ENCODE measurements at regions not wholly inside any gene's neighbourhood (a gene's known extent, or its start where the extent isn't known, plus 50 kb on each side); places are given as distances from the start of the nearest gene placed in this dataset.

- TF ChIP-seq ELF2 (CRISPR knock-in tag; IDR thresholded peaks at IDR 0.05) (no peak), PCBP1 (IDR thresholded peaks at IDR 0.05; ENCODE audit: low read depth, low read length, poor library complexity, severe bottlenecking) (no peak), IRF9 (tag; IDR thresholded peaks at IDR 0.05) (peak; percentile 96), RUNX1 (IDR thresholded peaks at IDR 0.05; ENCODE audit: low read depth) (no peak), KLF1 (tag; IDR thresholded peaks at IDR 0.05) (peak; percentile 91), GABPB2 (CRISPR knock-in tag; conservative IDR thresholded peaks at IDR 0.05) (no peak), POLR2G (IDR thresholded peaks at IDR 0.05; ENCODE audit: low read depth, low read length) (no peak), KLF6 (CRISPR knock-in tag; IDR thresholded peaks at IDR 0.05; ENCODE audit: borderline replicate concordance) (peak; percentile 85; the same call in 1 of the 2 replicates), PTBP1 (IDR thresholded peaks at IDR 0.05; ENCODE audit: low read depth, low read length) (no peak), HDAC6 (IDR thresholded peaks at IDR 0.05; ENCODE audit: low read depth, low read length) (no peak), CBX2 (IDR thresholded peaks at IDR 0.05; ENCODE audit: insufficient read depth, low read length, poor library complexity, severe bottlenecking) (no peak), CTCF (IDR thresholded peaks at IDR 0.05 in 2 of 3, conservative IDR thresholded peaks at IDR 0.05 in 1 of 3; ENCODE audit: insufficient read depth in 2 of 3, low read depth in 1 of 3, low read length in 3 of 3) (no peak), ZNF445 (CRISPR knock-in tag; IDR thresholded peaks at IDR 0.05; ENCODE audit: low read depth) (no peak), TGIF2 (CRISPR knock-in tag; IDR thresholded peaks at IDR 0.05) (no peak), MEF2D (tag; conservative IDR thresholded peaks at IDR 0.05; ENCODE audit: low read depth) (peak; percentile 94), BRF2 (IDR thresholded peaks at IDR 0.05; ENCODE audit: borderline replicate concordance, insufficient read depth, insufficient read length) (no peak), ZNF668 (CRISPR knock-in tag; IDR thresholded peaks at IDR 0.05) (peak; percentile 78; the same call in 1 of the 2 replicates), ZNF512 (tag; IDR thresholded peaks at IDR 0.05) (no peak)
- TF ChIP-seq, protein P1, sequence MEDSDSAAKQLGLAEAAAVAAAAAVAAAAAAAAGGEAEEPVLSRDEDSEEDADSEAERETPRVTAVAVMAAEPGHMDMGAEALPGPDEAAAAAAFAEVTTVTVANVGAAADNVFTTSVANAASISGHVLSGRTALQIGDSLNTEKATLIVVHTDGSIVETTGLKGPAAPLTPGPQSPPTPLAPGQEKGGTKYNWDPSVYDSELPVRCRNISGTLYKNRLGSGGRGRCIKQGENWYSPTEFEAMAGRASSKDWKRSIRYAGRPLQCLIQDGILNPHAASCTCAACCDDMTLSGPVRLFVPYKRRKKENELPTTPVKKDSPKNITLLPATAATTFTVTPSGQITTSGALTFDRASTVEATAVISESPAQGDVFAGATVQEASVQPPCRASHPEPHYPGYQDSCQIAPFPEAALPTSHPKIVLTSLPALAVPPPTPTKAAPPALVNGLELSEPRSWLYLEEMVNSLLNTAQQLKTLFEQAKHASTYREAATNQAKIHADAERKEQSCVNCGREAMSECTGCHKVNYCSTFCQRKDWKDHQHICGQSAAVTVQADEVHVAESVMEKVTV (CRISPR knock-in tag; IDR thresholded peaks at IDR 0.05): no peak
Observed at GRCh38 chr16:26969589-26970231, 97.0 kb upstream of the C16orf82 start (continued).
